ENCODE measurements at regions not wholly inside any gene's neighbourhood (a gene's known extent, or its start where the extent isn't known, plus 50 kb on each side); places are given as distances from the start of the nearest gene placed in this dataset.

- H3K4me1 ChIP-seq, result no peaks in the 10 kb centered on the region
- no peaks in the 10 kb centered on the region for H3K9me3 ChIP-seq
- ATAC-seq, result no peak
- TF ChIP-seq CTCF (IDR thresholded peaks at IDR 0.05), result no peak
- 75 to 85% methylated on average over 11 of the region's 11 CpGs for WGBS, 2 donors
- intact Hi-C loops (cut with DNase I), result no loop called here
- no peaks in the 10 kb centered on the region for H3K36me3 ChIP-seq
- no peaks in the 10 kb centered on the region for H3K27me3 ChIP-seq
- DNase-seq, result no peak
- FAIRE-seq, result no peak
- H3K27ac ChIP-seq, result no peak overlapping the region
- no peak overlapping the region for H3K4me3 ChIP-seq
Observed at GRCh38 chr7:148472406-148472805, 118.2 kb upstream of the C7orf33 start.

- no peaks in the 10 kb centered on the region for H3K9me3 ChIP-seq
- no peak overlapping the region for H3K27ac ChIP-seq
- TF ChIP-seq CTCF (IDR thresholded peaks at IDR 0.05), result no peak
- FAIRE-seq (no peak), ATAC-seq (no peak), DNase-seq (no peak)
- H3K27me3 ChIP-seq, result no peaks in the 10 kb centered on the region
- WGBS, 2 donors, result 52 to 60% methylated on average over 14 of the region's 14 CpGs
- no peak overlapping the region for H3K4me3 ChIP-seq
- H3K36me3 ChIP-seq, result no peaks in the 10 kb centered on the region
- intact Hi-C loops (cut with DNase I), result no loop called here
- H3K4me1 ChIP-seq, result no peaks in the 10 kb centered on the region
Observed at GRCh38 chr7:148473703-148474480, 116.7 kb upstream of the C7orf33 start.

- no peak for DNase-seq
- no peaks in the 10 kb centered on the region for H3K27me3 ChIP-seq
- no peak for TF ChIP-seq CTCF (IDR thresholded peaks at IDR 0.05)
- no peak for ATAC-seq
- WGBS, 2 donors, result 74 to 79% methylated on average over 6 of the region's 6 CpGs
- no peak for FAIRE-seq
- H3K4me3 ChIP-seq, result no peak overlapping the region
- intact Hi-C loops (cut with DNase I), result no loop called here
- H3K27ac ChIP-seq, result no peak overlapping the region
- no peaks in the 10 kb centered on the region for H3K4me1 ChIP-seq
- no peaks in the 10 kb centered on the region for H3K9me3 ChIP-seq
- no peaks in the 10 kb centered on the region for H3K36me3 ChIP-seq
Observed at GRCh38 chr7:148474481-148475025, 116.0 kb upstream of the C7orf33 start.

GRCh38 chr7:148478551-148478950 is 112.0 kb upstream of the C7orf33 start:
- intact Hi-C loops (cut with DNase I), result no loop called here
- DNase-seq (no peak), ATAC-seq (no peak), FAIRE-seq (no peak)
- Histone ChIP-seq H3K4me1 (no peaks in the 10 kb centered on the region), H3K36me3 (no peaks in the 10 kb centered on the region), H3K27me3 (no peaks in the 10 kb centered on the region), H3K4me3 (no peak overlapping the region), H3K9me3 (no peaks in the 10 kb centered on the region), H3K27ac (no peak overlapping the region)
- no peak for TF ChIP-seq CTCF (IDR thresholded peaks at IDR 0.05)
- WGBS, 2 donors, result 78 to 82% methylated on average over 9 of the region's 9 CpGs

GRCh38 chr7:148480479-148481146 is 110.0 kb upstream of the C7orf33 start:
- no peak for ATAC-seq
- DNase-seq, result no peak
- FAIRE-seq, result no peak
- Histone ChIP-seq H3K27me3 (no peaks in the 10 kb centered on the region), H3K27ac (no peak overlapping the region), H3K36me3 (no peaks in the 10 kb centered on the region), H3K4me3 (no peak overlapping the region), H3K4me1 (no peaks in the 10 kb centered on the region), H3K9me3 (no peaks in the 10 kb centered on the region)
- intact Hi-C loops (cut with DNase I), result no loop called here
- WGBS, 2 donors, result 84 to 95% methylated on average over 5 of the region's 5 CpGs
- no peak for TF ChIP-seq CTCF (IDR thresholded peaks at IDR 0.05)
